ENCODE measurements at regions not wholly inside any gene's neighbourhood (a gene's known extent, or its start where the extent isn't known, plus 50 kb on each side); places are given as distances from the start of the nearest gene placed in this dataset.

DNA sequence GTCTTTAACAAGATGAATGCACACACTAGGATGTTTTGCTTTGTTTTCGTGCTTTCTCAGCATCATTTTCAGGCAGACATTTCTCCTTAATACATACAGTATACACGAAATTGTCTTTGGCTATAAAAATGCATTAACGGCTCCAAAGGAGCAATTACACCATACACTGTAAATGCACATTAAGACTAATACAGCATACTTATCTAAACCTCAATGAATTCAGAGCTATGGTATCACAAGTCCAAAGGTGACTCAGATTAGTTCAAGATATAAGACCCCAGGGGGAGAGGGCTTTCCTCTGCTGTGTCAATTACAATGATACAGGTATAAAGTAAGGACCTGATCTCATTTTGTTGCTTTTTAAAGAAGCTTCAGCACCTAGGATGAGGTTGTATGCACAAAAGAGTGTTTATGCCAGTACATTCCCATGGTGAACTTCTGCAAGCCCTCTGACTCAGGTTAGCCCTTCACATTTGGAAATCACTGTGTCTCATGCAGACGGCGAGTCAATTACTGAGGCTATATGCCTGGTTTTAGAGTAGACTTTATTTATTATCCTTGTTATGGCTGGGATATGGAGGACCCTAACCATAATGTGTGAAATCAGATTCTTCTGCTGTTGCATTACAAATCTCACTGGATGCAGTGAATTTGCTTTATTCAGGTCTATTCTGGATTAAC lies 233.3 kb downstream of the ZNF608 start:
- Histone ChIP-seq H3K9me3 (ENCODE audit: low read depth, low read length, poor library complexity, severe bottlenecking) (no peaks in the 10 kb centered on the region), H3K27me3 (replicated peaks; ENCODE audit: insufficient read depth, low read depth, low read length, poor library complexity) (peaks cover 7% of the 10 kb centered on the region), H3K36me3 (ENCODE audit: insufficient read depth, low read length, poor library complexity, severe bottlenecking) (no peaks in the 10 kb centered on the region), H3K27ac (ENCODE audit: low read depth, low read length, poor library complexity, severe bottlenecking) (no peak overlapping the region), H3K4me3 (ENCODE audit: low read depth, low read length, poor library complexity, severe bottlenecking) (no peak overlapping the region), H3K4me1 (ENCODE audit: insufficient read depth, low read length, poor library complexity, severe bottlenecking) (no peaks in the 10 kb centered on the region)
- ChIA-PET CTCF (no interaction called here), POLR2A (ENCODE audit: low non-redundant PET) (no interaction called here)
- BruUV-seq (replicated peaks) = no TSS peak
- TF ChIP-seq, protein P1, sequence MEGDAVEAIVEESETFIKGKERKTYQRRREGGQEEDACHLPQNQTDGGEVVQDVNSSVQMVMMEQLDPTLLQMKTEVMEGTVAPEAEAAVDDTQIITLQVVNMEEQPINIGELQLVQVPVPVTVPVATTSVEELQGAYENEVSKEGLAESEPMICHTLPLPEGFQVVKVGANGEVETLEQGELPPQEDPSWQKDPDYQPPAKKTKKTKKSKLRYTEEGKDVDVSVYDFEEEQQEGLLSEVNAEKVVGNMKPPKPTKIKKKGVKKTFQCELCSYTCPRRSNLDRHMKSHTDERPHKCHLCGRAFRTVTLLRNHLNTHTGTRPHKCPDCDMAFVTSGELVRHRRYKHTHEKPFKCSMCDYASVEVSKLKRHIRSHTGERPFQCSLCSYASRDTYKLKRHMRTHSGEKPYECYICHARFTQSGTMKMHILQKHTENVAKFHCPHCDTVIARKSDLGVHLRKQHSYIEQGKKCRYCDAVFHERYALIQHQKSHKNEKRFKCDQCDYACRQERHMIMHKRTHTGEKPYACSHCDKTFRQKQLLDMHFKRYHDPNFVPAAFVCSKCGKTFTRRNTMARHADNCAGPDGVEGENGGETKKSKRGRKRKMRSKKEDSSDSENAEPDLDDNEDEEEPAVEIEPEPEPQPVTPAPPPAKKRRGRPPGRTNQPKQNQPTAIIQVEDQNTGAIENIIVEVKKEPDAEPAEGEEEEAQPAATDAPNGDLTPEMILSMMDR (conservative IDR thresholded peaks at IDR 0.05; ENCODE audit: low read depth, low read length) = no peak
- TF ChIP-seq EZH2 (IDR thresholded peaks at IDR 0.05; ENCODE audit: borderline replicate concordance, low read depth, low read length, poor library complexity, severe bottlenecking) = no peak
- intact Hi-C loops (cut with micrococcal nuclease; ENCODE audit: unreplicated experiment) = no loop called here
- no peak for DNase-seq (ENCODE audit: low spot score)

DNA sequence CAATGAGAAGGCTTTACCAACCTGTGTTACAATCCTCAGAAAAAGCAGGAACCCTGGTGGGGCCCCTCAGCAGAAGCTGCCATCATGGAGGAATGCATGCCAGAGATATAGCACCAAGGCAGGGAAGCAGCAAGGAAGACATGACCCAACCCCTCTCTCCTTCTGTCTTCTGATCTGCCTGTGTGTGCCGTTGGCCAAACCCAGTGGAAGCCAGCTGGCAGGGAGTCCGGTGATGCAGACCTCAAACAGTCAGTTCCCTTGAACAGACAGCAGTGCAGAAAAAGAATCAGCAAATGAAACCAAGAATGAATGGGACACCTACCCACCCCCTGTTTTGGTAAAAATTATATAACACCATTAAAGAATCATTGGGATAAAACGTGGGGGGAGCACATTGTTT lies 234.2 kb downstream of the ZNF608 start:
- POLR2A ChIA-PET (ENCODE audit: low non-redundant PET) = no interaction called here
- Histone ChIP-seq H3K27ac (ENCODE audit: low read depth, low read length, poor library complexity, severe bottlenecking) (no peak overlapping the region), H3K4me3 (ENCODE audit: low read depth, low read length, poor library complexity, severe bottlenecking) (no peak overlapping the region), H3K36me3 (ENCODE audit: insufficient read depth, low read length, poor library complexity, severe bottlenecking) (no peaks in the 10 kb centered on the region), H3K4me1 (ENCODE audit: insufficient read depth, low read length, poor library complexity, severe bottlenecking) (no peaks in the 10 kb centered on the region), H3K27me3 (replicated peaks; ENCODE audit: insufficient read depth, low read depth, low read length, poor library complexity) (peaks cover 7% of the 10 kb centered on the region), H3K9me3 (ENCODE audit: low read depth, low read length, poor library complexity, severe bottlenecking) (no peaks in the 10 kb centered on the region)
- DNase-seq (ENCODE audit: low spot score) = no peak
- intact Hi-C loops (cut with micrococcal nuclease; ENCODE audit: unreplicated experiment) = no loop called here
- TF ChIP-seq, protein P1 (conservative IDR thresholded peaks at IDR 0.05; ENCODE audit: low read depth, low read length) = no peak
- CTCF ChIA-PET = no interaction called here
- no TSS peak for BruUV-seq (replicated peaks)

DNA sequence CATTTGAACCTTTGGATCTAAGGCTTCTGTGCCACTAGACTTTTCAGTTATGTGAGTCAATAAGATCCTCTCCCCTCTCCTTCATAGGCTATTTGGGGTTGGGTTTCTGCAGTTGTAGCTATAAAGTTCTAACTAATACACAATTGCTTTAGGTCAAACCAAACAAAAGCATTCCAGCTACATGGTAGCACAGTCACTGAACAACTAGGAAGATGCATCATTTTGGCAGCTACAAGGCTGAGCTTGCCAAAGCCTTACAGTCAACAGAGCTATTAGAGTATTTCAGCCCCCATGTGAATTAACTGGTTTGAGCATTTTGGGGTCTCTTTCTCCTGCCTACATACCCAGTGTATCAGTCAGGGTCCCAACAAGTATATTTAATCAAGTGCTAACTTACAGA lies 234.6 kb downstream of the ZNF608 start:
- no peaks in the 10 kb centered on the region for H3K36me3 ChIP-seq (ENCODE audit: insufficient read depth, low read length, poor library complexity, severe bottlenecking)
- no peak overlapping the region for H3K27ac ChIP-seq (ENCODE audit: low read depth, low read length, poor library complexity, severe bottlenecking)
- no TSS peak for BruUV-seq (replicated peaks)
- ChIA-PET CTCF (no interaction called here), POLR2A (ENCODE audit: low non-redundant PET) (no interaction called here)
- DNase-seq (ENCODE audit: low spot score) = no peak
- TF ChIP-seq EZH2 (IDR thresholded peaks at IDR 0.05; ENCODE audit: borderline replicate concordance, low read depth, low read length, poor library complexity, severe bottlenecking) = no peak
- TF ChIP-seq, protein P1 (conservative IDR thresholded peaks at IDR 0.05; ENCODE audit: low read depth, low read length) = no peak
- no peak overlapping the region for H3K4me3 ChIP-seq (ENCODE audit: low read depth, low read length, poor library complexity, severe bottlenecking)
- intact Hi-C loops (cut with micrococcal nuclease; ENCODE audit: unreplicated experiment) = no loop called here
- peaks cover 7% of the 10 kb centered on the region for H3K27me3 ChIP-seq (replicated peaks; ENCODE audit: insufficient read depth, low read depth, low read length, poor library complexity)
- H3K4me1 ChIP-seq (ENCODE audit: insufficient read depth, low read length, poor library complexity, severe bottlenecking) = no peaks in the 10 kb centered on the region
- H3K9me3 ChIP-seq (ENCODE audit: low read depth, low read length, poor library complexity, severe bottlenecking) = no peaks in the 10 kb centered on the region
